Occipital lobe (tissue), 1 donor: ENCODE measurements at regions not wholly inside any gene's neighbourhood (a gene's known extent, or its start where the extent isn't known, plus 50 kb on each side); places are given as distances from the start of the nearest gene placed in this dataset.
"Not testable (repeated sequence)": the region's sequence is repeated elsewhere in the genome, so short reads cannot be mapped to it uniquely, and the experiment has no call there.

Source experiments
- DNase-seq: peaks from one replicate; lab custom pipeline; 2025; lab: John Stamatoyannopoulos, UW

- not testable (repeated sequence) for DNase-seq
These were observed 76.1 kb upstream of the ZNF217 start for GRCh38 chr20:53669517-53670313.

- no peak for DNase-seq
These were observed 75.4 kb upstream of the ZNF217 start for GRCh38 chr20:53668992-53669391.

GRCh38 chr20:53666144-53666543 is 72.5 kb upstream of the ZNF217 start:
- DNase-seq = no peak

- DNase-seq = no peak
These were observed 70.5 kb upstream of the ZNF217 start for GRCh38 chr20:53664121-53664520.

- not testable (repeated sequence) for DNase-seq
These were observed 69.9 kb upstream of the ZNF217 start for GRCh38 chr20:53663521-53663920.

- DNase-seq = no peak
These were observed 69.0 kb upstream of the ZNF217 start for GRCh38 chr20:53662595-53662994.

GRCh38 chr20:53660947-53661381 is 67.3 kb upstream of the ZNF217 start:
- no peak for DNase-seq

- no peak for DNase-seq
These were observed 66.7 kb upstream of the ZNF217 start for GRCh38 chr20:53660078-53660909.

GRCh38 chr20:53658973-53659372 is 65.3 kb upstream of the ZNF217 start:
- no peak for DNase-seq

- DNase-seq = no peak
These were observed 64.7 kb upstream of the ZNF217 start for GRCh38 chr20:53658322-53658721.

GRCh38 chr20:53657732-53658131 is 64.1 kb upstream of the ZNF217 start:
- DNase-seq = no peak

GRCh38 chr20:53657279-53657678 is 63.6 kb upstream of the ZNF217 start:
- DNase-seq = no peak

GRCh38 chr20:53656293-53657202 is 62.9 kb upstream of the ZNF217 start:
- no peak for DNase-seq

- no peak for DNase-seq
These were observed 62.1 kb upstream of the ZNF217 start for GRCh38 chr20:53655625-53656292.

GRCh38 chr20:53654932-53655624 is 61.4 kb upstream of the ZNF217 start:
- no peak for DNase-seq

- DNase-seq = not testable (repeated sequence)
These were observed 60.9 kb upstream of the ZNF217 start for GRCh38 chr20:53654521-53654920.

- no peak for DNase-seq
These were observed 59.3 kb upstream of the ZNF217 start for GRCh38 chr20:53652859-53653517.

- no peak for DNase-seq
These were observed 58.6 kb upstream of the ZNF217 start for GRCh38 chr20:53652090-53652858.

- not testable (repeated sequence) for DNase-seq
These were observed 55.9 kb upstream of the ZNF217 start for GRCh38 chr20:53649493-53649892.
